K562 (cell line): ENCODE measurements at regions not wholly inside any gene's neighbourhood (a gene's known extent, or its start where the extent isn't known, plus 50 kb on each side); places are given as distances from the start of the nearest gene placed in this dataset.

ENCODE experiments used
- EP300 ChIP-seq: IDR thresholded peaks from 2 replicates; pipeline ENCODE4 v1.6.1; 2012; ENCODE audit warnings: low read length, improper control_type of control experiment
- JUND ChIP-seq, 2 experiments: IDR thresholded peaks; 2 replicates in 1 of 2; 3 replicates in 1 of 2; pipeline ENCODE4 v1.6.1; 2011; ENCODE audit warnings: borderline replicate concordance in 2 of 2, low read depth in 2 of 2, low read length in 2 of 2, improper control_type of control experiment in 1 of 2, missing biosample characterization in 1 of 2, missing genetic modification characterization in 1 of 2, missing genetic modification reagents in 1 of 2
- NFE2L1 ChIP-seq: fragments of 450-650 bp; IDR thresholded peaks from 2 replicates; pipeline ENCODE4 v1.6.1; 2016; ENCODE audit warnings: missing genetic modification characterization, low read depth, mild to moderate bottlenecking, missing compliant biosample characterization, moderate library complexity, borderline replicate concordance
- PRPF4 ChIP-seq: fragments of 200-400 bp; formaldehyde crosslinking; IDR thresholded peaks from one replicate; pipeline ENCODE4 v1.6.1; 2017; ENCODE audit warnings: low read length, low read depth, mild to moderate bottlenecking; ENCODE audit not compliant: insufficient read depth, poor library complexity, severe bottlenecking
- RCOR1 ChIP-seq, 2 experiments: IDR thresholded peaks; 2 replicates each; pipeline ENCODE4 v1.6.1; 2012; ENCODE audit warnings: low read depth in 2 of 2, low read length in 2 of 2, borderline replicate concordance in 1 of 2, improper control_type of control experiment in 1 of 2
- RFX5 ChIP-seq: IDR thresholded peaks from 2 replicates; pipeline ENCODE4 v1.6.1; 2011; ENCODE audit warnings: low read depth, mild to moderate bottlenecking, improper control_type of control experiment, low read length
- TF ChIP-seq, protein P1 (sequence below), 3 experiments: IDR thresholded peaks in 2 of 3; conservative IDR thresholded peaks in 1 of 3; 2 replicates each; pipeline ENCODE4 v1.5.1; 2011 to 2012; ENCODE audit warnings: low read length in 3 of 3, mild to moderate bottlenecking in 3 of 3, control low read depth in 2 of 3, improper control_type of control experiment in 1 of 3, inconsistent platforms in 1 of 3, low read depth in 1 of 3, mixed read lengths in 1 of 3, moderate library complexity in 1 of 3; ENCODE audit not compliant: insufficient read depth in 2 of 3

DNA sequence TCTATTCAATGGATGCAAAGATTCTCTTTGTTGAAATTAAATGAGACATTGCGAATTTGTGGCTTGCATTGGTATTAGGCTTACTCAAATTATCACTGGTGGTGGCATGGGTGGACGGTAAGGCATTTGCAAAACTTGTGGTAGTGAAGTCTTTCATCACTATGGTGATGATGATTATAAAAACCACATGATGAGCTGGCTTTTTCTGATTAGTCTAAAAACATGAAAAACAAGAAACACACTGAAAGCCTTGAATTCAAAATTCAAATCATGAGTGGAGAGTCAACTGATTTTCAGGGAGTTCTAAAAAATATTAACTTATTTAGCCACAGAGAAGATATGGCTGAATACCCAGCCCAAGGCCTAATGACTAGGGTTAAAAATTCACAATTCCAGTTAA lies 99.8 kb upstream of the HGF start:
- no peak for TF ChIP-seq JUND (IDR thresholded peaks at IDR 0.05; ENCODE audit: borderline replicate concordance, low read depth, low read length)
- no peak for TF ChIP-seq JUND (tag; IDR thresholded peaks at IDR 0.05; ENCODE audit: borderline replicate concordance, low read depth, low read length)
- no peak for TF ChIP-seq PRPF4
- no peak for TF ChIP-seq NFE2L1
- TF ChIP-seq EP300 = no peak
- TF ChIP-seq RCOR1 (IDR thresholded peaks at IDR 0.05; ENCODE audit: borderline replicate concordance in 1 of 2, low read depth in 2 of 2, low read length in 2 of 2) = no peak
- TF ChIP-seq, protein P1, sequence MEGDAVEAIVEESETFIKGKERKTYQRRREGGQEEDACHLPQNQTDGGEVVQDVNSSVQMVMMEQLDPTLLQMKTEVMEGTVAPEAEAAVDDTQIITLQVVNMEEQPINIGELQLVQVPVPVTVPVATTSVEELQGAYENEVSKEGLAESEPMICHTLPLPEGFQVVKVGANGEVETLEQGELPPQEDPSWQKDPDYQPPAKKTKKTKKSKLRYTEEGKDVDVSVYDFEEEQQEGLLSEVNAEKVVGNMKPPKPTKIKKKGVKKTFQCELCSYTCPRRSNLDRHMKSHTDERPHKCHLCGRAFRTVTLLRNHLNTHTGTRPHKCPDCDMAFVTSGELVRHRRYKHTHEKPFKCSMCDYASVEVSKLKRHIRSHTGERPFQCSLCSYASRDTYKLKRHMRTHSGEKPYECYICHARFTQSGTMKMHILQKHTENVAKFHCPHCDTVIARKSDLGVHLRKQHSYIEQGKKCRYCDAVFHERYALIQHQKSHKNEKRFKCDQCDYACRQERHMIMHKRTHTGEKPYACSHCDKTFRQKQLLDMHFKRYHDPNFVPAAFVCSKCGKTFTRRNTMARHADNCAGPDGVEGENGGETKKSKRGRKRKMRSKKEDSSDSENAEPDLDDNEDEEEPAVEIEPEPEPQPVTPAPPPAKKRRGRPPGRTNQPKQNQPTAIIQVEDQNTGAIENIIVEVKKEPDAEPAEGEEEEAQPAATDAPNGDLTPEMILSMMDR (IDR thresholded peaks at IDR 0.05 in 2 of 3, conservative IDR thresholded peaks at IDR 0.05 in 1 of 3; ENCODE audit: insufficient read depth in 2 of 3, low read depth in 1 of 3, low read length in 3 of 3) = no peak
- TF ChIP-seq RFX5 = no peak
